K562 (cell line): ENCODE measurements at regions not wholly inside any gene's neighbourhood (a gene's known extent, or its start where the extent isn't known, plus 50 kb on each side); places are given as distances from the start of the nearest gene placed in this dataset.

ENCODE experiments used
- DMBX1 ChIP-seq: fragments of 250-450 bp; sonication (Bioruptor Pico); IDR thresholded peaks from 2 replicates; pipeline ENCODE4 v1.8.0; 2022; ENCODE audit warnings: inconsistent platforms, mild to moderate bottlenecking, moderate library complexity, borderline replicate concordance
- ESRRB ChIP-seq: fragments of 250-450 bp; sonication (Bioruptor Pico); IDR thresholded peaks from 2 replicates; pipeline ENCODE4 v1.5.0; 2020; ENCODE audit warnings: mild to moderate bottlenecking, moderate library complexity, borderline replicate concordance
- ETV1 ChIP-seq: fragments of 450-650 bp; conservative IDR thresholded peaks from 2 replicates; pipeline ENCODE4 v1.6.1; 2016; ENCODE audit warnings: missing genetic modification characterization, control low read depth, low read depth, missing compliant biosample characterization
- ETV6 ChIP-seq, 3 experiments: fragments of 150-350 bp in 1 of 3; sonication (generic) in 1 of 3; formaldehyde crosslinking in 1 of 3; IDR thresholded peaks; 2 replicates each; pipeline versions ENCODE4 v1.6.1 to v1.8.0; 2014 to 2022; ENCODE audit warnings: borderline replicate concordance in 2 of 3, low read depth in 2 of 3, antibody characterized with exemption in 1 of 3, low read length in 1 of 3, mild to moderate bottlenecking in 1 of 3, missing genetic modification reagents in 1 of 3
- MEF2D ChIP-seq: conservative IDR thresholded peaks from 2 replicates; pipeline ENCODE4 v1.6.1; 2016; ENCODE audit warnings: low read depth, missing genetic modification characterization, missing compliant biosample characterization
- RHOXF2B ChIP-seq: fragments of 250-450 bp; sonication (Bioruptor Pico); conservative IDR thresholded peaks from 2 replicates; pipeline ENCODE4 v1.5.1; 2021
- SMAD4 ChIP-seq: fragments of 250-450 bp; sonication (Bioruptor Pico); conservative IDR thresholded peaks from 2 replicates; pipeline ENCODE4 v1.8.0; 2021; ENCODE audit warnings: inconsistent platforms, mild to moderate bottlenecking, moderate library complexity
- SMARCB1 ChIP-seq: IDR thresholded peaks from 2 replicates; pipeline ENCODE4 v1.6.1; 2011; ENCODE audit warnings: improper control_type of control experiment, low read depth; ENCODE audit not compliant: insufficient read length
- SPI1 ChIP-seq: IDR thresholded peaks from 2 replicates; pipeline ENCODE4 v1.6.1; 2011; ENCODE audit warnings: low read depth, low read length, control low read depth, borderline replicate concordance
- TEAD1 ChIP-seq, 2 experiments: fragments of 450-650 bp in 1 of 2; sonication (generic) in 1 of 2; formaldehyde crosslinking; IDR thresholded peaks; 2 replicates each; pipeline versions ENCODE4 v1.4.0 to v1.8.0; 2020 to 2022; ENCODE audit warnings: mild to moderate bottlenecking in 2 of 2, missing genetic modification reagents in 1 of 2
- ZNF239 ChIP-seq: fragments of 250-450 bp; sonication (Bioruptor Pico); IDR thresholded peaks from 2 replicates; pipeline ENCODE4 v1.4.0; 2020; ENCODE audit warnings: mild to moderate bottlenecking
- ZNF274 ChIP-seq: IDR thresholded peaks from 2 replicates; pipeline ENCODE4 v1.6.1; 2011; ENCODE audit warnings: low read depth, mild to moderate bottlenecking, low read length, moderate library complexity, borderline replicate concordance
- TF ChIP-seq, protein P1 (sequence below): fragments of 450-650 bp; IDR thresholded peaks from 2 replicates; pipeline ENCODE4 v1.6.1; 2016; ENCODE audit warnings: antibody characterized with exemption

DNA sequence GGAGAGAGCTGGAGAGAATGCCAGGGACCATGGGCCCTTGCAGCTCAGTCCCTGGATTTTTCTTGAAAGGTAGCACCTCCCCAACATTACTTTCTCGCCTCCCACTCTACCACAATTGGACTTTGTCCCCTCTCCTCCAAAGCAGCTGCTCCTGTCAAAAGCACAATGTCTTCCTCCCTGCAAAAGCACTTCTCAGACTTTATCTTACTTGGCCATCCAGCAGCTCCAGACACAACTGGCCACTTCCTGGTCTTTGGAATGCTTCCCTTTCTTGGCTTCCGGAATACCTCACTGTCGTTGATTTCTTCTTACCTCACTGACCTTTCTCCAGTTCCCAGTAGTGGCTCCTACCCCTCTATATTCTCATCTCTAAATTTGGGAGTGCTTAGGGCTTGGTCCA lies 134.6 kb upstream of the PROK2 start (continued):
- TF ChIP-seq ZNF239 (no peak), TEAD1 (CRISPR knock-in tag; IDR thresholded peaks at IDR 0.05) (no peak), ETV1 (tag) (0 out of 2 replicates have a peak, but pooled peaks have one; percentile 17), DMBX1 (no peak), MEF2D (tag) (no peak), ESRRB (no peak), SMAD4 (CRISPR knock-in tag) (0 out of 2 replicates have a peak, but pooled peaks have one; percentile 19), SPI1 (peak; percentile 8; the same call in 1 of the 2 replicates), ETV6 (IDR thresholded peaks at IDR 0.05; ENCODE audit: borderline replicate concordance in 1 of 2, low read depth in 2 of 2, low read length in 1 of 2) (no peak), ETV6 (CRISPR knock-in tag; IDR thresholded peaks at IDR 0.05; ENCODE audit: borderline replicate concordance) (no peak), SMARCB1 (no peak), RHOXF2B (CRISPR knock-in tag) (no peak), ZNF274 (no peak)
- TF ChIP-seq, protein P1, sequence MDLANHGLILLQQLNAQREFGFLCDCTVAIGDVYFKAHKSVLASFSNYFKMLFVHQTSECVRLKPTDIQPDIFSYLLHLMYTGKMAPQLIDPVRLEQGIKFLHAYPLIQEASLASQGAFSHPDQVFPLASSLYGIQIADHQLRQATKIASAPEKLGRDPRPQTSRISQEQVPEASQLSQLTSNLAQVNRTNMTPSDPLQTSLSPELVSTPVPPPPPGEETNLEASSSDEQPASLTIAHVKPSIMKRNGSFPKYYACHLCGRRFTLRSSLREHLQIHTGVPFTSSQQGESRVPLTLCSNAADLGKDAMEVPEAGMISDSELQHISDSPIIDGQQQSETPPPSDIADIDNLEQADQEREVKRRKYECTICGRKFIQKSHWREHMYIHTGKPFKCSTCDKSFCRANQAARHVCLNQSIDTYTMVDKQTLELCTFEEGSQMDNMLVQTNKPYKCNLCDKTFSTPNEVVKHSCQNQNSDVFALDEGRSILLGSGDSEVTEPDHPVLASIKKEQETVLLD = no peak
